GM12873 (cell line): ENCODE measurements at regions not wholly inside any gene's neighbourhood (a gene's known extent, or its start where the extent isn't known, plus 50 kb on each side); places are given as distances from the start of the nearest gene placed in this dataset.

Experiments used
- TF ChIP-seq, protein P1 (sequence below): IDR thresholded peaks from 2 replicates; pipeline ENCODE4 v1.5.1; 2012; ENCODE audit warnings: low read depth, mild to moderate bottlenecking, moderate library complexity, low read length, control low read depth; ENCODE audit not compliant: insufficient read depth; ENCODE audit errors: missing control alignments

DNA sequence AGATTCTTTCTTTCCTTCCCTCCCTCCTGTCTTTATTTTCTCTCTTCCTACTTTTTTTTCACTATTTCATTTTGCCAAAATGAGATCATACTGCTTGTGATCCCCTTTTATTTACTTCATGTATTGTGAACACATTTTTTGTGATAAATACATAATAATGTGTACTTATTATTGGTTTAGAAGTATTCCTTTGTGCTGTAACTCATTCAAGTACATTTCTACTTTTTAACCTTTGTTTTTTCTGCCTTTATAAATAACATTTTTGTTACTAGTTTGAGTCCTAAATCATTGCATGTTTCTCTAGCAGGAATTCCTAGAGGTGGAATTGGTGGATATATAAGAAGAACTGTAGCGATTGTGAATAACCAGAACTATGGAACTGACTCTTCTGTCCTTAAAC lies 214.5 kb upstream of the SFRP2 start:
- TF ChIP-seq, protein P1, sequence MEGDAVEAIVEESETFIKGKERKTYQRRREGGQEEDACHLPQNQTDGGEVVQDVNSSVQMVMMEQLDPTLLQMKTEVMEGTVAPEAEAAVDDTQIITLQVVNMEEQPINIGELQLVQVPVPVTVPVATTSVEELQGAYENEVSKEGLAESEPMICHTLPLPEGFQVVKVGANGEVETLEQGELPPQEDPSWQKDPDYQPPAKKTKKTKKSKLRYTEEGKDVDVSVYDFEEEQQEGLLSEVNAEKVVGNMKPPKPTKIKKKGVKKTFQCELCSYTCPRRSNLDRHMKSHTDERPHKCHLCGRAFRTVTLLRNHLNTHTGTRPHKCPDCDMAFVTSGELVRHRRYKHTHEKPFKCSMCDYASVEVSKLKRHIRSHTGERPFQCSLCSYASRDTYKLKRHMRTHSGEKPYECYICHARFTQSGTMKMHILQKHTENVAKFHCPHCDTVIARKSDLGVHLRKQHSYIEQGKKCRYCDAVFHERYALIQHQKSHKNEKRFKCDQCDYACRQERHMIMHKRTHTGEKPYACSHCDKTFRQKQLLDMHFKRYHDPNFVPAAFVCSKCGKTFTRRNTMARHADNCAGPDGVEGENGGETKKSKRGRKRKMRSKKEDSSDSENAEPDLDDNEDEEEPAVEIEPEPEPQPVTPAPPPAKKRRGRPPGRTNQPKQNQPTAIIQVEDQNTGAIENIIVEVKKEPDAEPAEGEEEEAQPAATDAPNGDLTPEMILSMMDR: no peak

DNA sequence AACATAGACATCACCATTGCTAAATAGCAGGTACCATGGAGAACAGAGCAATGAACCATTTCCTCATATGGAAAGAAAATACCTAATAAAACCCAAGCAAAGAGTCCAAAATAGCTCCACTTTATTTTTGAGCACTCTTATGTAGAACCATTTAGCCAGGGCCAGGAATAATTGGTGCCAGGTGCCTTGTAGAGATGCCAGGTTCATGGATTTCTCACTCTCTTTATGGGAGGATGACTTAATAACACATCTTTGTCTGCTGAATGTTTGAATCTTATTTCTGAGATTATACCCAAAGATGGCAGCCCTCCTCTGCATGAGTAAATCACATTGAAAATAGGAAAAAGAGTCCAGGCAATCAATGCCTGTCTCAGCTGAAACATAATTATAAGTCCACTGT lies 212.3 kb upstream of the SFRP2 start:
- TF ChIP-seq, protein P1: no peak

DNA sequence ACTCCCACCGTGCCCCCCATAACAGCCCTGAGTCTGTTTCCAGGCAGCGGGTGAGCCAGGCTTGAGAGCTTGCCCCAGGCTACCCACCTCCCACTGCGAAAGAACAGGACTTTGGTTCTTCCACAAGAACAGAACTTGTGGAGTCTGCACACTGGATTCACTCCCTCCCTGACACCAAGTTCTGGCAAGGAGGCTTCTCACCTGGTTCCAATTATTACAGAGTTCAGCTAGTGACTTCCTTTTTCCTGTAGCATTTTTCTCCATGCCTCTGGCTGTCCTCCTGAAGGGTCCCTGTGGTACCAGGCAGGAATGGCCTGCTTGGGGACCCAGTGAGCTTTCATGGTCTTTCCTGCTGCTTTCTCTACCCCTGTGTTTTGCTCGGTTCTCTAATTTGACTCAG lies 208.6 kb upstream of the SFRP2 start:
- TF ChIP-seq, protein P1: no peak

DNA sequence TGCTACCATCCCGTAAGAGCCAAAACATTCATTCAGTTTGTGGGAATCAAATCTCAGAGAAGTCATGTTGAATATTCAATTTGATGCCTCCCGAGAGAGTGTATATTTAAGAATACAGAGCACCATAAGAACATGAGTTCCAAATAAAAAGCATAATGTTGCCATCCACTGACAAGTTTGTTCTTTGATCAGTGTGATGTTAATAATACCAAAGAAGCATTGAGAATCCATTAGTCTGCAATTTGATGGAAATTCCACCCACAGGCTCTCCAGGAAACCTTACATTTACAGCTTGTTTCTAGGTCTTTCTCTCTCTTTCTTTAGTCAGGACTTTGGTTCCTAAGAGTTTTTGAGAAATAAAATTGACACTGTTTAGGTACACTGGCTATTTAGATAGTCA lies 200.6 kb upstream of the SFRP2 start:
- TF ChIP-seq, protein P1: no peak

DNA sequence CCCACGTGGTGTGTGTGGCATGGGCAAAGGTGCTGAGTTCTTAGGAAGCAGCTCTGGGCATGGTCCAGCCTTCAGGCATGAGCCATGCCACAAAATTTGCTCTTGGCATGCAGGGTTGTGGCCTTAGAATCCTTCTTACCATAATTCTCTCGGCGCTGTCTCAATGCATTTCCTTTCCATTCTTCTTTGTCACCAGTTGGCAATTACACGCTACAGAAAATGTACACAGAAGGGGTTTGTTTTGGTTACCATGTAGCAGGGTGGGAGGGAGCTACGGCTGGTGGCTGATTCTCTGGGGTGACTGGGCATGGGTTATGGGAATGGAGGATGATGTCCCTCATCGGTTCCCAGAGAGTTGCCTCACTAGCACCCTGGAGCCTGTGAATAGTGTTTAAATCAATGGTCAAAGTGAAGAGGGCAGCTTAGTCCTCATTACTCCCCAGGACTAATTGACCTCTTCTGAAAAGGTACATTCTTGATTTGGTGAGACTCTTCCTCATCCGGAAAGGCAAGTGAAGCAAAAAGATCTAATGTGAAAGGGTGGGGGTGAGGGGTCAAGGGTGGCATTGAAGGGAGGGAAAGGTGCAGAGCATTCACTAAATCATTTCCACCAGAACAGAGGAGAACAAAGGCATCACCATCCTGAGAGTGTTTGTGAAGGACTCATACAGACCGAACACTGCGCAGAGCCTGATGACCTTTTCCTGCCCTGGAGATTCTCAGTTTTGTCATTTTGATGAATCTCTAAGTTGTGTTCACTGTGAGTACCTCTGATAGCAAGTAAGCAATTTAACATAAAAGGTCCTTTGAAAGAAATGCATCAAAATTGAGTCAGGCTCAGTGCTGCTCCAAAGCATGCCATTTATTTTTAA lies 199.8 kb upstream of the SFRP2 start:
- TF ChIP-seq, protein P1: no peak

DNA sequence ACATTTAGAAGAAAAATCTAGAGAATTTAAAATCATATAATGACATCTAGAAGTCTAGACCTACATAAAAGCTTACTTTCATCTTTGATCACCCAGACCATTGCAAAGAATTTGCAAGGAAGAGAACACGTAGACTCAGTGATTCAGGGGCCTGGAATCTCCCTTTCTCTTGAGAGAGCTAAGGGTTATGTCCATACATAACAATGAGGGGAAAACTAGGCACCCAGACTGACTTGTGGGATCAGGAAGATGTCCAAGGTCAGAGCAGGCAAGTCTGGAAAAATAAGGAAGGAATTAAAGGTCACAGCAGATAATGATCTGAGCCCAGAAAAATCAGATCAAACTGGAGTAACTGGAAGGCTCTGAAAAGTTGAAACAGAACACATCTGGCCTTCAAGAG lies 198.4 kb upstream of the SFRP2 start:
- TF ChIP-seq, protein P1: no peak

DNA sequence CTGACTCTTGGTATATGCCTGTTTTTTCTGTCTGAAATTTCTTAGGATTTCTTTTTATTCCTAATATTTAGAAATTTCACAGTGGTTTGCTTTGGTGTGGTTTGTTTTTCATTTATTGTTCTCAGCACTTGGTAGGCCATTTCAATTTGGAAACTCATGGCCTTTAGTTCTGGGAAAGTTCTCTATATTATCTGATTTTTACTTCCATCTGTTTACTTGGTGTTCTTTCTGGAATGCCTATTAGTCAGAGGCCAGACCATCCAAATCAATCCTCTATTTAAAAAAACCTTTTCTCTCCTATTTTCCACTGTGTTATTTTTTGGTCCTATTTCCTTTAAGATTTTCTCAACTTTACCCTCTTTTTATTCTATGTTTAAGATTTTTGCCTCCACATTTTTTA lies 188.1 kb upstream of the SFRP2 start:
- TF ChIP-seq, protein P1: no peak

DNA sequence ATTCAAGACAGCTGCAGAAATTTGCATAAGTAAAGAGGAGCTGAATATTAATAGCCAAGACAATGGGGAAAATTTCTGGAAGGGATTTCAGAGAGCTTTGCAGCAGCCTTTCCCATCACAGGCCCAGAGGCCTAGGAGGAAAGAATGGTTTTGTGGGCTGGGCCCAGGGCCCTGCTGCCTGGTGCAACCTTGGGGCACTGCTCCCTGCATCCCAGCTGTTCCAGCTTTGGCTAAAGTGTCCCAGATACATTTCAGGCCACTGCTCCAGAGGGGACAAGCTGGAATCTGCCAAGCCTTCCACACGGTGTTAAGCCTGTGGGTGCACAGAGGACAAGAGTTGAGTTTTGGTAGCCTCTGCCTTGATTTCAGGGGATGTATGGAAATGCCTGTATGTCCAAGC lies 185.6 kb upstream of the SFRP2 start:
- TF ChIP-seq, protein P1: no peak
